HEK293 (cell line): ENCODE measurements at regions not wholly inside any gene's neighbourhood (a gene's known extent, or its start where the extent isn't known, plus 50 kb on each side); places are given as distances from the start of the nearest gene placed in this dataset.

Source experiments
- CTCF ChIA-PET: fragments of 350-600 bp; formaldehyde crosslinking; extraction: SDS; loops from one replicate; lab custom pipeline; 2021; ENCODE audit warnings: antibody characterized with exemption; lab: Yijun Ruan, JAX
- POLR2A ChIA-PET: fragments of 300-600 bp; formaldehyde crosslinking; extraction: SDS; loops from one replicate; lab custom pipeline; 2020; ENCODE audit warnings: antibody characterized with exemption, inconsistent platforms; lab: Yijun Ruan, JAX
- H3K27ac ChIP-seq: fragments of 200-500 bp; sonication (Bioruptor generic); 2 replicates; pipeline ENCODE4 v1.5.1; 2014; ENCODE audit warnings: low read depth, low read length, control low read depth, inconsistent platforms; ENCODE audit errors: extremely low read depth
- H3K36me3 ChIP-seq, 2 experiments: fragments of 200-500 bp in 1 of 2; sonication (Bioruptor generic) in 1 of 2; 1 replicate in 1 of 2; 2 replicates in 1 of 2; pipeline ENCODE4 v1.5.1; 2014 to 2017; ENCODE audit warnings: inconsistent platforms in 2 of 2, low read length in 2 of 2; ENCODE audit not compliant: control insufficient read depth in 2 of 2, insufficient read depth in 1 of 2
- H3K4me1 ChIP-seq: fragments of 200-500 bp; sonication (Bioruptor generic); 2 replicates; pipeline ENCODE4 v1.5.1; 2014; ENCODE audit warnings: mild to moderate bottlenecking, low read length, inconsistent platforms; ENCODE audit not compliant: control insufficient read depth, insufficient read depth
- H3K4me3 ChIP-seq: 2 replicates; pipeline ENCODE4 v1.5.1; 2011; ENCODE audit warnings: low read depth, mild to moderate bottlenecking, control low read depth, low read length, moderate library complexity
- H3K9me3 ChIP-seq: fragments of 200-500 bp; sonication (Bioruptor generic); 2 replicates; pipeline ENCODE4 v1.5.1; 2014; ENCODE audit warnings: low read depth, low read length, inconsistent platforms; ENCODE audit not compliant: control insufficient read depth, insufficient read depth
- EGR2 ChIP-seq: fragments of 450-650 bp; formaldehyde crosslinking; IDR thresholded peaks from 2 replicates; pipeline ENCODE4 v1.5.1; 2016; ENCODE audit warnings: low read depth, missing biosample characterization, missing genetic modification characterization
- GLI4 ChIP-seq: fragments of 450-650 bp; formaldehyde crosslinking; IDR thresholded peaks from 2 replicates; pipeline ENCODE4 v1.5.1; 2016; ENCODE audit warnings: missing biosample characterization, missing genetic modification characterization
- MZF1 ChIP-seq: fragments of 450-650 bp; formaldehyde crosslinking; IDR thresholded peaks from 2 replicates; pipeline ENCODE4 v1.5.1; 2017; ENCODE audit warnings: missing biosample characterization, missing genetic modification characterization, borderline replicate concordance
- PRDM1 ChIP-seq: fragments of 450-650 bp; formaldehyde crosslinking; IDR thresholded peaks from 2 replicates; pipeline ENCODE4; 2016; ENCODE audit warnings: missing biosample characterization, missing genetic modification characterization
- PRDM6 ChIP-seq: fragments of 450-650 bp; formaldehyde crosslinking; IDR thresholded peaks from 2 replicates; pipeline ENCODE4 v1.5.1; 2017; ENCODE audit warnings: missing biosample characterization, missing genetic modification characterization
- REST ChIP-seq: fragments of 450-650 bp; formaldehyde crosslinking; IDR thresholded peaks from 2 replicates; pipeline ENCODE4 v1.5.1; 2016; ENCODE audit warnings: missing biosample characterization, missing genetic modification characterization
- SP7 ChIP-seq: fragments of 450-650 bp; formaldehyde crosslinking; IDR thresholded peaks from 2 replicates; pipeline ENCODE4 v1.5.1; 2016; ENCODE audit warnings: missing biosample characterization, missing genetic modification characterization
- TCF7L2 ChIP-seq: IDR thresholded peaks from 2 replicates; pipeline ENCODE4 v1.6.1; 2011; ENCODE audit warnings: low read depth, mild to moderate bottlenecking, inconsistent platforms, low read length, moderate library complexity, borderline replicate concordance
- ZBTB17 ChIP-seq: fragments of 450-650 bp; formaldehyde crosslinking; IDR thresholded peaks from 2 replicates; pipeline ENCODE4 v1.5.1; 2016; ENCODE audit warnings: missing biosample characterization, missing genetic modification characterization
- ZNF202 ChIP-seq: fragments of 450-650 bp; formaldehyde crosslinking; IDR thresholded peaks from 2 replicates; pipeline ENCODE4 v1.5.1; 2016; ENCODE audit warnings: missing biosample characterization, missing genetic modification characterization, borderline replicate concordance
- ZNF23 ChIP-seq: fragments of 450-650 bp; formaldehyde crosslinking; IDR thresholded peaks from 2 replicates; pipeline ENCODE4 v1.5.1; 2016; ENCODE audit warnings: missing biosample characterization, missing genetic modification characterization, borderline replicate concordance
- ZNF24 ChIP-seq: fragments of 450-650 bp; formaldehyde crosslinking; IDR thresholded peaks from 2 replicates; pipeline ENCODE4 v1.5.1; 2016; ENCODE audit warnings: missing biosample characterization, missing genetic modification characterization
- ZNF26 ChIP-seq: fragments of 450-650 bp; formaldehyde crosslinking; IDR thresholded peaks from 2 replicates; pipeline ENCODE4 v1.5.1; 2016; ENCODE audit warnings: missing biosample characterization, missing genetic modification characterization
- ZNF366 ChIP-seq: fragments of 450-650 bp; formaldehyde crosslinking; conservative IDR thresholded peaks from 2 replicates; pipeline ENCODE4 v1.5.1; 2016; ENCODE audit warnings: missing biosample characterization, missing genetic modification characterization
- ZNF473 ChIP-seq: fragments of 450-650 bp; formaldehyde crosslinking; IDR thresholded peaks from 2 replicates; pipeline ENCODE4 v1.5.1; 2017; ENCODE audit warnings: missing biosample characterization, missing genetic modification characterization
- ZNF514 ChIP-seq: fragments of 450-650 bp; formaldehyde crosslinking; IDR thresholded peaks from 2 replicates; pipeline ENCODE4 v1.5.1; 2016; ENCODE audit warnings: missing biosample characterization, missing genetic modification characterization
- ZNF544 ChIP-seq: fragments of 450-650 bp; formaldehyde crosslinking; IDR thresholded peaks from 2 replicates; pipeline ENCODE4 v1.5.0; 2017; ENCODE audit warnings: missing biosample characterization, missing genetic modification characterization
- ZNF621 ChIP-seq: fragments of 450-650 bp; formaldehyde crosslinking; IDR thresholded peaks from 2 replicates; pipeline ENCODE4 v1.5.1; 2017; ENCODE audit warnings: missing biosample characterization, missing genetic modification characterization
- ZNF624 ChIP-seq: fragments of 450-650 bp; formaldehyde crosslinking; IDR thresholded peaks from 2 replicates; pipeline ENCODE4 v1.5.1; 2017; ENCODE audit warnings: missing biosample characterization, missing genetic modification characterization
- ZNF629 ChIP-seq: fragments of 450-650 bp; formaldehyde crosslinking; IDR thresholded peaks from 2 replicates; pipeline ENCODE4 v1.5.1; 2017; ENCODE audit warnings: missing biosample characterization, missing genetic modification characterization
- ZNF645 ChIP-seq: fragments of 450-650 bp; formaldehyde crosslinking; IDR thresholded peaks from 2 replicates; pipeline ENCODE4; 2016; ENCODE audit warnings: missing biosample characterization, missing genetic modification characterization
- ZNF658 ChIP-seq: fragments of 450-650 bp; formaldehyde crosslinking; IDR thresholded peaks from 2 replicates; pipeline ENCODE4; 2016; ENCODE audit warnings: missing biosample characterization, missing genetic modification characterization
- ZNF692 ChIP-seq: fragments of 450-650 bp; formaldehyde crosslinking; IDR thresholded peaks from 2 replicates; pipeline ENCODE4 v1.5.1; 2016; ENCODE audit warnings: missing biosample characterization, missing genetic modification characterization
- ZNF843 ChIP-seq: fragments of 450-650 bp; formaldehyde crosslinking; IDR thresholded peaks from 2 replicates; pipeline ENCODE4 v1.5.1; 2016; ENCODE audit warnings: missing biosample characterization, missing genetic modification characterization
- ZSCAN18 ChIP-seq: fragments of 450-650 bp; formaldehyde crosslinking; IDR thresholded peaks from 2 replicates; pipeline ENCODE4 v1.5.1; 2016; ENCODE audit warnings: missing biosample characterization, missing genetic modification characterization
- TF ChIP-seq, protein P1 (sequence below): fragments of 450-650 bp; formaldehyde crosslinking; IDR thresholded peaks from 2 replicates; pipeline ENCODE4 v1.5.1; 2017; ENCODE audit warnings: missing biosample characterization, missing genetic modification characterization

DNA sequence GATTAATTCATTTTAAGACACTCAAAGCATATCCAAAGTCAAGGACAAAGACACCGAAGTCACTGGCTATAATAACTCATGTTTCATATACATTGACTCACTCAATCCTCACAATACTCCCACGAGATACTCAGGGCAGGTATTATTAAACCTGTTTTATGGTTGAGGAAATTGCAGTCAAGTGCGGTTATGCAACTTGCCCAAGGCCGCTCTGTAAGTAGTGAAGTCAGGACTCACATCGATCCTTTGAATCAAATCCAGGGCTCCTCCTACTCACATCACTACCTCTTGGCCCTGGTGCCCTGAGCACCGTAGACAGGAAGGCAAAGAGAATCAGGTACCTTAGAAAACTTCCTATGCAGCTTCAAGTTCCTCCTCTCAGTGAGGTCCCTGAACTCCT is 87.8 kb upstream of the APC start:
- ChIA-PET POLR2A (no interaction called here), CTCF (interaction anchor here (0.6 to 0.9 kb wide), 4 partner anchors 42 to 1013 kb away, joined by 3 to 5 read pairs (median 3); no protein-coding TSS in a partner anchor)
- H3K4me1 ChIP-seq = no peaks in the 10 kb centered on the region
- no peak overlapping the region for H3K27ac ChIP-seq
- no peaks in the 10 kb centered on the region for H3K36me3 ChIP-seq
- H3K9me3 ChIP-seq = no peaks in the 10 kb centered on the region
- H3K4me3 ChIP-seq = no peak overlapping the region
- no peak for TF ChIP-seq ZNF692 (tag by site-specific recombination)
- TF ChIP-seq PRDM6 (tag by site-specific recombination) = peak; percentile 72
- no peak for TF ChIP-seq ZNF23 (tag by site-specific recombination)
- TF ChIP-seq, protein P1, sequence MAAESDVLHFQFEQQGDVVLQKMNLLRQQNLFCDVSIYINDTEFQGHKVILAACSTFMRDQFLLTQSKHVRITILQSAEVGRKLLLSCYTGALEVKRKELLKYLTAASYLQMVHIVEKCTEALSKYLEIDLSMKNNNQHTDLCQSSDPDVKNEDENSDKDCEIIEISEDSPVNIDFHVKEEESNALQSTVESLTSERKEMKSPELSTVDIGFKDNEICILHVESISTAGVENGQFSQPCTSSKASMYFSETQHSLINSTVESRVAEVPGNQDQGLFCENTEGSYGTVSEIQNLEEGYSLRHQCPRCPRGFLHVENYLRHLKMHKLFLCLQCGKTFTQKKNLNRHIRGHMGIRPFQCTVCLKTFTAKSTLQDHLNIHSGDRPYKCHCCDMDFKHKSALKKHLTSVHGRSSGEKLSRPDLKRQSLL (tag by site-specific recombination) = no peak
- no peak for TF ChIP-seq ZNF202
- no peak for TF ChIP-seq ZSCAN18 (tag by site-specific recombination)
- no peak for TF ChIP-seq GLI4
- no peak for TF ChIP-seq ZNF645 (tag by site-specific recombination)
- TF ChIP-seq ZNF366 (tag by site-specific recombination) = peak; percentile 24; the same call in 1 of the 2 replicates
- 0 out of 2 replicates have a peak, but pooled peaks have one; percentile 20 for TF ChIP-seq ZNF843 (tag by site-specific recombination)
- no peak for TF ChIP-seq TCF7L2
- TF ChIP-seq ZNF26 (tag by site-specific recombination) = no peak
- TF ChIP-seq ZNF658 (tag by site-specific recombination) = no peak
- TF ChIP-seq ZNF24 (tag by site-specific recombination) = no peak
- TF ChIP-seq PRDM1 (tag by site-specific recombination) = no peak
- peak; percentile 32; the same call in 1 of the 2 replicates for TF ChIP-seq ZNF629 (tag by site-specific recombination)
- TF ChIP-seq ZBTB17 = peak; percentile 36; the same call in 1 of the 2 replicates
- TF ChIP-seq SP7 (tag by site-specific recombination) = peak; percentile 73
- no peak for TF ChIP-seq EGR2 (tag by site-specific recombination)
- no peak for TF ChIP-seq ZNF473 (tag by site-specific recombination)
- no peak for TF ChIP-seq ZNF544 (tag by site-specific recombination)
- TF ChIP-seq MZF1 (tag by site-specific recombination) = no peak; the same call in 1 of the 2 replicates
- TF ChIP-seq ZNF514 = no peak
- TF ChIP-seq ZNF621 (tag by site-specific recombination) = no peak
- TF ChIP-seq ZNF624 = no peak
- no peak for TF ChIP-seq REST (tag by site-specific recombination)
